ENCODE measurements at regions not wholly inside any gene's neighbourhood (a gene's known extent, or its start where the extent isn't known, plus 50 kb on each side); places are given as distances from the start of the nearest gene placed in this dataset.

DNA sequence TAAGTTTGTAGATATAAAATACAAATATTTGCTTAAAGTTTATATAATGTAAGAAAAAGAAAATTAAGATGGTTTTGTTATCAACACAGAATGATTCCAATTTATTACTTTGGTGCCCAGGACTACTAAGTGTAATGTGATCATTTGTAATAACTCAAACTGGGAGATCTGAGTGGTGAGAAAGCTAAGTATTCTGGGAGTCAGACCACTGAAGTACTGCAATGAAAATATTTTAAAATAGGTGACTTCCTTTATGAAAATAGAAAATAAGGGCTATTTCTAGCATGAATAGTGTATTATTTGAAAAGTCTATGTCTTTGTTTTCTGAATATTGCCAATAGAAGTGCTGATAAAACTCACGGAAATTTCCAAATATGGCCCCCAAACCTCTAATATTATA is 305.6 kb upstream of the MAN1A1 start:
- H3K4me1 Mint-ChIP-seq (ENCODE audit: low read depth): no peaks in the 10 kb centered on the region
- no peak for DNase-seq
- CTCF ChIA-PET: no interaction called here
- H3K9me3 Mint-ChIP-seq: no peaks in the 10 kb centered on the region
- POLR2A ChIA-PET: no interaction called here
- no peak overlapping the region for H3K4me3 Mint-ChIP-seq
- intact Hi-C loops (cut with micrococcal nuclease): no loop called here
- no peaks in the 10 kb centered on the region for H3K27me3 Mint-ChIP-seq
- H3K36me3 Mint-ChIP-seq: no peaks in the 10 kb centered on the region
- no peak overlapping the region for H3K27ac Mint-ChIP-seq

DNA sequence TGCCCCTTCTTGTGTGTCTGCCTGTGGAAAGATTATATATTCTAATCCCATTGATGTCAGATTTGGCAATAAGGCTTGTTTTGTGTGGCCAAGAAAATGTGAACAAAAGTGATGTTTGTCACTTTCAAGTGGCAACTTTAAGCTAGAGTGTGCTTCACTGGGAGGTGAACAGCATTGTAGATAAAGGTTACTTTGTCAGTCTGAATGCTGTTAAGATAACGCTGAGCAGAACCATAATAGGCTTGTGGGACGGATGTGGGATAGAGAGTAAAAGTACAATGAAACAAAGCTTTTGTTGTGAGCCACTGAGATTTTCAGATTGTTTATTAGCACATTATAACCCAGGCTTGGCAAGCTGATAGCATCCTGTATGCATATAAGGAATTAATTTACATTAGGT is 303.8 kb upstream of the MAN1A1 start:
- intact Hi-C loops (cut with micrococcal nuclease): no loop called here
- Mint-ChIP-seq H3K9me3 (no peaks in the 10 kb centered on the region), H3K27ac (no peak overlapping the region), H3K4me3 (no peak overlapping the region), H3K36me3 (no peaks in the 10 kb centered on the region), H3K27me3 (no peaks in the 10 kb centered on the region), H3K4me1 (ENCODE audit: low read depth) (no peaks in the 10 kb centered on the region)
- ChIA-PET CTCF (no interaction called here), POLR2A (no interaction called here)
- no peak for DNase-seq

DNA sequence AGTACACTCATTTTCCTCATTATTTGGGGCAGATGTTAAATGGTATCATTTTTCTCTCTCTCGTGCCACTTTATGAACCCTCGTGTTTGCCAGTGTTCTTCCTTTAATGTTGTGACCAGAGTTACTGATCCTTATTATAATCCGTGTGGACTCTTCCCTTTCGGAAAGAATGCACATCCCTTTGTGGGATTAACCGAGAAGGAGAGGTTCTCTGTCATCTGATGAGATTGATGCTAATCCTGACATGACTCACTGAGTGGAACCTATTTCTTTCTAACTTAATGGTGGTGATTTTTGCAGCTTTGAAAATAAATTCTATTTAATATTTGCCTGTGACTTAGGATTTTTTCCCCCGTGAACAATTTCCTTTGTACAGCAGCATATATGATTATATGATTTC is 300.0 kb upstream of the MAN1A1 start:
- no peak for DNase-seq
- Mint-ChIP-seq H3K36me3 (no peaks in the 10 kb centered on the region), H3K4me1 (ENCODE audit: low read depth) (no peaks in the 10 kb centered on the region), H3K9me3 (no peaks in the 10 kb centered on the region), H3K4me3 (no peak overlapping the region), H3K27me3 (no peaks in the 10 kb centered on the region), H3K27ac (no peak overlapping the region)
- intact Hi-C loops (cut with micrococcal nuclease): no loop called here
- POLR2A ChIA-PET: no interaction called here
- CTCF ChIA-PET: no interaction called here

DNA sequence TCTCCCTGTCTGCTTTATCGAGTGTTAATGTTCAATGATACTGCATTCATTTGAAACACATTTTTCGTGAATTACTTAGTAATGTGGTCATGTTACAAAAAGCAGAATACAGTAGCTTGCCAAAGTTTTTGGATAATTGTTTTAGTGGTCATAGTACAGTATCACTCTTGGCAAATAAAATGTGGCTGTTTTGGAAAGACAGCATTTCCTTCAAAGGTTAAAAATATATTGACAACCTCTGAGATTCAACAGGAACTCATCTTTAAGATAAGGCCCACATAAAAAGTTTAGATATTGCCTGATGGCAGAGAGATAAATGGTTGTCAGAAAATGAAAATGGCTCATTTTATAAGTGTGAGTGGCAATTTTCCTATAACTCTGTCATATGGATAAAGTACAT is 297.7 kb upstream of the MAN1A1 start:
- ChIA-PET CTCF (no interaction called here), POLR2A (interaction anchor here (0.6 kb wide), 1 partner anchor 302 kb away, joined by 3 read pairs; no protein-coding TSS in a partner anchor)
- no peaks in the 10 kb centered on the region for H3K27me3 Mint-ChIP-seq
- H3K4me1 Mint-ChIP-seq (ENCODE audit: low read depth): no peaks in the 10 kb centered on the region
- no peak overlapping the region for H3K27ac Mint-ChIP-seq
- H3K9me3 Mint-ChIP-seq: no peaks in the 10 kb centered on the region
- H3K4me3 Mint-ChIP-seq: no peak overlapping the region
- H3K36me3 Mint-ChIP-seq: no peaks in the 10 kb centered on the region
- intact Hi-C loops (cut with micrococcal nuclease): no loop called here
- DNase-seq: no peak

DNA sequence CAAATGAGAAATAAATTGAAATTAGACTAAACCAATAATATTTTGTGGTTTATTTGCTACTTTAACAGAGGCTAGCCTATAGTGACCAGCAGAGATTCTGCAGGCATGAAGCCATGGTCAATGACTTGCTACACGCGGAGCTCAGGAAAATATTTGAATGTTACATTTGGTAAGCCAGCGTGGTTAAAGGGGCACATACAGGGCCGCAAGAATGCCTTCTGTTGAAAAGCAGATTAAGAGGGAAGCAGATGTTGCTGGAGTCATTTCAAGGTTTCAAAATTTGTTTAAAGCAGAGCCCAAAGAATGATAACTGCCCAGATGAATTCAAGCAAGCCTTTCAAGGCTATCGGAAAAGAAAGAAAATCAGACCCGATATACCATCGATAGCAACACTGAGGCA is 294.3 kb upstream of the MAN1A1 start:
- intact Hi-C loops (cut with micrococcal nuclease): no loop called here
- Mint-ChIP-seq H3K4me1 (ENCODE audit: low read depth) (no peaks in the 10 kb centered on the region), H3K9me3 (no peaks in the 10 kb centered on the region), H3K27ac (no peak overlapping the region), H3K27me3 (no peaks in the 10 kb centered on the region), H3K4me3 (no peak overlapping the region), H3K36me3 (no peaks in the 10 kb centered on the region)
- ChIA-PET CTCF (no interaction called here), POLR2A (no interaction called here)
- no peak for DNase-seq

DNA sequence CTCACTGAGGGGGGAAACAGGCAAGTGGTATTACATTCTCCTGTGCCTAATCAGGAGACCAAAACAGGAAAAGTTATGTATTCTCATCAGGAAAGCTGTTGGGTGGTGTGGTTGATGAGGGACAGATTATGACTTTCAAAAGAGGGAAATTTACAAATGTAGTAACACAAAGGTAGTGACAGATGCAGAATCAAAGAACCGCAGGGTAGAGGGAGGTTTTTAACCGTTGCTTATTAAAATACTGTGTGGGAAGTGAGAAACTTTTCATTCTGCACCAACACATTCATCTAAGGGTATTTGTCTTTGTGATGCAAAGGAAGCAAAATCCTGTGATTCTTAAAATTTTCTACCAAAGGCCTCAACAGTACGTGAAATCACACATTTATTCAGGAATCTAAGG is 288.2 kb upstream of the MAN1A1 start:
- no peaks in the 10 kb centered on the region for H3K4me1 Mint-ChIP-seq (ENCODE audit: low read depth)
- no peak overlapping the region for H3K27ac Mint-ChIP-seq
- DNase-seq: no peak
- H3K9me3 Mint-ChIP-seq: no peaks in the 10 kb centered on the region
- H3K36me3 Mint-ChIP-seq: no peaks in the 10 kb centered on the region
- CTCF ChIA-PET: no interaction called here
- H3K27me3 Mint-ChIP-seq: no peaks in the 10 kb centered on the region
- POLR2A ChIA-PET: no interaction called here
- intact Hi-C loops (cut with micrococcal nuclease): no loop called here
- no peak overlapping the region for H3K4me3 Mint-ChIP-seq

DNA sequence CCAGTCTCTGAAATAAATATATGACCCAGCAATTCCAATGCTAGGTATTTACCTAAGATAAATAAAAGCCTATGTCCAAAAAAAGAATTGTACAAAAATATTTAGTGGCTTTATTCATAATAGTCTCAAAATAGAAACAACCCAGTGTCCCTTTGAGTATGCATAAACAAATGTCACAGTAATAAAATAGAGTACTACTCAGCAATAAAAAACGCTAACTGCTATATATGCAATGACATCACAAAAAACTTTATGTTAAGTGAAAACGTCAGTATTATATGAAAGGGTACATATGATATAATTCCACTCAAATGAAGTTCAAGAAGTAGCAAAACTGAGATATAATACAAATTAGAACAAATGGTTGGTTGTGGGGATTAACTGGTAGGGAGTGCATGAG is 286.5 kb upstream of the MAN1A1 start:
- DNase-seq: no peak
- intact Hi-C loops (cut with micrococcal nuclease): no loop called here
- Mint-ChIP-seq H3K27ac (no peak overlapping the region), H3K4me3 (no peak overlapping the region), H3K27me3 (no peaks in the 10 kb centered on the region), H3K9me3 (no peaks in the 10 kb centered on the region), H3K4me1 (ENCODE audit: low read depth) (no peaks in the 10 kb centered on the region), H3K36me3 (no peaks in the 10 kb centered on the region)
- CTCF ChIA-PET: no interaction called here
- POLR2A ChIA-PET: no interaction called here

DNA sequence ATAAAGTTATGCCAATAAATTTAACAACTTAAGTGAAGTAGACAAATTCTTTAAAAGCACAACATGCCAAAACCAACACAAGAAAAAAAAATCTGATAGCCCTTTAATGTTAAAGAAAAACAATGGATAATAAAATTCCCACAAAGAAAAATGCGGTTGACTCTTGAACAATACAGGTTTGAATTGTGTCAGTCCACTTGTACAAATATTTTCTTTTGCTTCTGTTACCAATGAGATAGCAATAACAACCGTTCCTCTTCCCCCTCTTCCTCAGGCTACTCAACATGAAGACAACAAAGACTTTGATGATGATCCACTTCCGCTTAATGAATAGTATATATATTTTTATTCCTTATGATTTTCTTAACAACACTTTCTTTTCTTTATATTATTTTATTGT is 283.9 kb upstream of the MAN1A1 start:
- POLR2A ChIA-PET: no interaction called here
- intact Hi-C loops (cut with micrococcal nuclease): no loop called here

DNA sequence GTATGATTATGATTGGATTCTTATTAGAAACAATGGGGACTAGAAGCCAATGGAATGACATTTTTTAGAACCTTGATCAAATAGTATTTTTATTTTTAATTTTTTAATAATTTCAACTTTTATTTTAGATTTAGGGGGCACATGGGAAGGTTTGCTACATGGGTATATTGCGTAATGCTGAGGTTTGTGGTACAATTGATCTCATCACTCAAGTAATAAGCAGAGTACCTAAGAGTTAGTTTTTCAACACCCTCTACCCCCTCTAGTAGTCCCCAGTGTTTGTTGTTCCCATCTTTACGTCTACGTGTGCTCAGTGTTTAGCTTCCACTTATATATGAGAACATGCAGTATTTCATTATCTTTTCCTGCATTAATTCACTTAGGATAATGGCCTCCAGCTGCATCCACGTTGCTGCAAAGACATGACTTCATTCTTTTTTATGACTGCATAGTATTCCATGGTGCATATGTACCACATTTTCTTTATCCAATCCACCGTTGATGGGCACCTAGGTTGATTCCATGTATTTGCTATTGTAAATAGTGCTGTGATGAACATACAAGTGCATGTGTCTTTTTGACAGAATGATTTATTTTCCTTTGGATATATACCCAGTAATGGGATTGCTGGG is 281.1 kb upstream of the MAN1A1 start:
- DNase-seq: no peak
- Mint-ChIP-seq H3K27ac (no peak overlapping the region), H3K27me3 (peaks cover 3% of the 10 kb centered on the region), H3K4me1 (ENCODE audit: low read depth) (no peaks in the 10 kb centered on the region), H3K9me3 (no peaks in the 10 kb centered on the region), H3K36me3 (no peaks in the 10 kb centered on the region), H3K4me3 (no peak overlapping the region)
- intact Hi-C loops (cut with micrococcal nuclease): no loop called here
- CTCF ChIA-PET: no interaction called here
- POLR2A ChIA-PET: no interaction called here

More for the DNA sequence above, 283.9 kb upstream of the MAN1A1 start:
- H3K27ac Mint-ChIP-seq: no peak overlapping the region
- CTCF ChIA-PET: no interaction called here
- no peak overlapping the region for H3K4me3 Mint-ChIP-seq
- no peaks in the 10 kb centered on the region for H3K36me3 Mint-ChIP-seq
- H3K27me3 Mint-ChIP-seq: peaks cover 3% of the 10 kb centered on the region
- no peaks in the 10 kb centered on the region for H3K9me3 Mint-ChIP-seq
- DNase-seq: no peak
- no peaks in the 10 kb centered on the region for H3K4me1 Mint-ChIP-seq (ENCODE audit: low read depth)

DNA sequence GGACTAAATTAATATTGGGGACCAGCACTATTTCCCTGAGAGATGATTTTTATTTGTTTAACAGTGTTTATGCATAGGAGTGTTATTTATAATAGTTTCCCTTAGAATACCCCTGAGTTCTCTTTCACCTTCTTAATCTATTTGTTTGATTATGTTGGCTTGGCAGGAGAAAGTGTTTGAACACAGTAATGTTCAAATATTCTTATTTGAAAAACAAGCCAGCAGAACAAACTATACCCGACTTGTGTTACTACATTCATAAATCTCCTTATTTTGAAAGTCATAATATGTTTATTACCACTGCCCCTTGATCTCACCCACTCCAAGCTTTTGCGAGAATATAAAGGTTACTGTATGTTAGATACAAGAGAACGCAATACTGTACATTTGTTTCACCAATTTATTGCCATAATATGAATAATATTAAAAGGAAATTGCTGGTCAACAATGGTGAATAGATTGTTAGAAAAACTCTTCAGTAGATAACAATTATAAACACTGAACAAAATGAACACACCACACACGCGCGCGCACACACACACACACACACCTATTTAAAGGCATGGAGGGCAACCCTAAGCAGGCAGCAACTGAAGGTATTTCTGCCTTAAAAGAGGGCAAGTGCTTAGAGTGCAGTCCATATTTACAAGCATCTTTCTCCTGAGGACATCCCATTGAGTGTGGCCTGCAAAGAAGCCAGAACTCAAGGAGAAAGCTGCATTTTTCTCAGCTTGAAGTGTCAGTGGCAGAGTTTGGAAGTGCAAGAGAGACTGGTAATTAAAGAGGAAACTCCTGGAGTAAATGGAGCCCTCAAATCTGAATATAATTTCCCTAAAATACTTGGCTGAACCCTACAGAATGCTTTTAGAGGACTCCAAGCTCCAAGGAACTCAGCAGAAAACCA is 279.4 kb upstream of the MAN1A1 start:
- intact Hi-C loops (cut with micrococcal nuclease): no loop called here
- no peak overlapping the region for H3K4me3 Mint-ChIP-seq
- no peaks in the 10 kb centered on the region for H3K36me3 Mint-ChIP-seq
- H3K9me3 Mint-ChIP-seq: no peaks in the 10 kb centered on the region
- CTCF ChIA-PET: interaction anchor here (0.6 kb wide), 1 partner anchor 282 kb away, joined by 3 read pairs; no protein-coding TSS in a partner anchor
- no peak for DNase-seq
- no peaks in the 10 kb centered on the region for H3K4me1 Mint-ChIP-seq (ENCODE audit: low read depth)
- peaks cover 3% of the 10 kb centered on the region for H3K27me3 Mint-ChIP-seq
- POLR2A ChIA-PET: no interaction called here
- no peak overlapping the region for H3K27ac Mint-ChIP-seq

DNA sequence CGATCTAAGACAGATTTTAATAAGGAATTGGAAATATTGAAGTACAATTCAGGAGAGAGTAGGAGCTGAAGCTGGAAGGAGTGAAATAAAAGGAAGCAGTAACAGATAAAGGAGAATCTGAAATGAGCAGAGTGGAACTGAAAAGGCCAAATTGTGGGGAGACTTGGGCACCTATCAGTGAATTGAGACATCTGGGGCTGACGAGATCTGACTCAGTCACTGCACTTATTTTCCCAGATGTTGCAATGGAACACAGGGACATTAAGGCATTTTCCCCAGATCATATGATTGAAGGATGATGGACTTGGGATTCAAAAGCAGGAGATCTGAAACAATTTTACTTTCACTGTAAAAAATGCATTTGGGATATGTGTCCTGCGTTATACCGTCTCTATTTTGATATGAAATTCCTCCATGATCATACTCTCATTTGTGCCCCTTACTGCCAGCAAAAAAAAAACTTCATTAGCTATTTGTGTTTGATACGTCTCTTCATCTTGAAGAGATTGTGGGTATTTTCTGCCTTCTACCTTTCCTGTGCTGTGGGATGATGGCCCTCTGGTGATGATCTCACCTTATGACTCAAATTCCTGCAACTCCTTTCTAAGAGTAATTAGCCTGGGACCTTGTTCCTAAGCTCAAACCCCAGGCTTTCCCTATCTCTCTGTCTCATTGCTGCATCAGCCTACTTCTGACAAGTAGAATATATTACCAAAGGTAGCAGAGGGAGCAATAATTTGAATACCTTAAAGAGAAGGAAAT is 278.5 kb upstream of the MAN1A1 start:
- DNase-seq: no peak
- Mint-ChIP-seq H3K9me3 (no peaks in the 10 kb centered on the region), H3K4me3 (no peak overlapping the region), H3K4me1 (ENCODE audit: low read depth) (no peaks in the 10 kb centered on the region), H3K27me3 (peaks cover 3% of the 10 kb centered on the region), H3K36me3 (no peaks in the 10 kb centered on the region), H3K27ac (no peak overlapping the region)
- CTCF ChIA-PET: interaction anchor here (0.6 kb wide), 1 partner anchor 281 kb away, joined by 3 read pairs; no protein-coding TSS in a partner anchor
- POLR2A ChIA-PET: no interaction called here
- intact Hi-C loops (cut with micrococcal nuclease): no loop called here

DNA sequence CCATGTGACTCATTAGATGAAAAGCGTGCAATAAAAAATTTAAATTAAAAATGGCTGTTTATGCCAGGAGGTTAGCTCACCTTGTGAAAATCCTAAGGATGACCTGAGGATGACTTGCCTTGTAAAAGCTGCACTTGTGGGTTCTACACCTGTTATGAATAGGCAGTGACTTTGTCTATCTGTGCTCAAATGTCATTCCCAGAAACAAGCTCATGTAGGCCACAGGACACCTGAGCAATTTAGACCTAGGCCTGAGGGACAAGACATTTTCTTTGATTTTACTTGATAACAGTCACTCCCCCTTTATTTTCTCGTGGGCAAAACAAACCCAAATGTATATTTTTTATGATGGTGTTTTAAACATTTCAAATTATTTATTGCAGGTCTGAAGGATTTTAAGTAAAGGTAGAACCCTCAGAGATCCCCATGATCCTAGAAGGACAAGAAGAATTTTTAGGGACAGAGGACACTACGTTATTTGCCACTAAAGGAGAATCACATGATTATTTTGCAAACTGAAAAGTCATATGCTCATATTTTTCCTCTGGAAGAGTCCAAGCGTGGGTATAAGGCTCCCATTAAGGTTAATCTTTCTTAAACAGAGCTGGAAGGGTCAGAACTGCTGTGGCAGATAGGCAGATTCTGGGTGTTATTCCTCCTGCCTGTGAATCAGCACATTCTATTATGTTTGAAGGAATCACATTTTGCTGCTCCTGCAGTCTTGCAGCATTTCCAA is 277.5 kb upstream of the MAN1A1 start:
- Mint-ChIP-seq H3K4me1 (ENCODE audit: low read depth) (no peaks in the 10 kb centered on the region), H3K36me3 (no peaks in the 10 kb centered on the region), H3K27me3 (peaks cover 3% of the 10 kb centered on the region), H3K4me3 (no peak overlapping the region), H3K9me3 (no peaks in the 10 kb centered on the region), H3K27ac (no peak overlapping the region)
- CTCF ChIA-PET: no interaction called here
- POLR2A ChIA-PET: no interaction called here
- intact Hi-C loops (cut with micrococcal nuclease): no loop called here
- no peak for DNase-seq

Data from activated CD4-positive, alpha-beta memory T cell treated with anti-CD3 and anti-CD28 coated beads for 36 hours (primary cell).